HEK293 (cell line): ENCODE measurements at regions not wholly inside any gene's neighbourhood (a gene's known extent, or its start where the extent isn't known, plus 50 kb on each side); places are given as distances from the start of the nearest gene placed in this dataset.

Source experiments
- CTCF ChIA-PET: fragments of 350-600 bp; formaldehyde crosslinking; extraction: SDS; loops from one replicate; lab custom pipeline; 2021; ENCODE audit warnings: antibody characterized with exemption; lab: Yijun Ruan, JAX
- POLR2A ChIA-PET: fragments of 300-600 bp; formaldehyde crosslinking; extraction: SDS; loops from one replicate; lab custom pipeline; 2020; ENCODE audit warnings: antibody characterized with exemption, inconsistent platforms; lab: Yijun Ruan, JAX
- H3K27ac ChIP-seq: fragments of 200-500 bp; sonication (Bioruptor generic); 2 replicates; pipeline ENCODE4 v1.5.1; 2014; ENCODE audit warnings: low read depth, low read length, control low read depth, inconsistent platforms; ENCODE audit errors: extremely low read depth
- H3K36me3 ChIP-seq, 2 experiments: fragments of 200-500 bp in 1 of 2; sonication (Bioruptor generic) in 1 of 2; 1 replicate in 1 of 2; 2 replicates in 1 of 2; pipeline ENCODE4 v1.5.1; 2014 to 2017; ENCODE audit warnings: inconsistent platforms in 2 of 2, low read length in 2 of 2; ENCODE audit not compliant: control insufficient read depth in 2 of 2, insufficient read depth in 1 of 2
- H3K4me1 ChIP-seq: fragments of 200-500 bp; sonication (Bioruptor generic); 2 replicates; pipeline ENCODE4 v1.5.1; 2014; ENCODE audit warnings: mild to moderate bottlenecking, low read length, inconsistent platforms; ENCODE audit not compliant: control insufficient read depth, insufficient read depth
- H3K4me3 ChIP-seq: 2 replicates; pipeline ENCODE4 v1.5.1; 2011; ENCODE audit warnings: low read depth, mild to moderate bottlenecking, control low read depth, low read length, moderate library complexity
- H3K9me3 ChIP-seq: fragments of 200-500 bp; sonication (Bioruptor generic); 2 replicates; pipeline ENCODE4 v1.5.1; 2014; ENCODE audit warnings: low read depth, low read length, inconsistent platforms; ENCODE audit not compliant: control insufficient read depth, insufficient read depth
- EGR2 ChIP-seq: fragments of 450-650 bp; formaldehyde crosslinking; IDR thresholded peaks from 2 replicates; pipeline ENCODE4 v1.5.1; 2016; ENCODE audit warnings: low read depth, missing biosample characterization, missing genetic modification characterization
- FEZF1 ChIP-seq: fragments of 450-650 bp; formaldehyde crosslinking; IDR thresholded peaks from 2 replicates; pipeline ENCODE4 v1.5.1; 2016; ENCODE audit warnings: missing biosample characterization, missing genetic modification characterization
- GLI4 ChIP-seq: fragments of 450-650 bp; formaldehyde crosslinking; IDR thresholded peaks from 2 replicates; pipeline ENCODE4 v1.5.1; 2016; ENCODE audit warnings: missing biosample characterization, missing genetic modification characterization
- KLF9 ChIP-seq: fragments of 450-650 bp; formaldehyde crosslinking; IDR thresholded peaks from 2 replicates; pipeline ENCODE4 v1.5.1; 2016; ENCODE audit warnings: missing biosample characterization, missing genetic modification characterization, low read depth
- PRDM1 ChIP-seq: fragments of 450-650 bp; formaldehyde crosslinking; IDR thresholded peaks from 2 replicates; pipeline ENCODE4; 2016; ENCODE audit warnings: missing biosample characterization, missing genetic modification characterization
- PRDM10 ChIP-seq: fragments of 450-650 bp; formaldehyde crosslinking; IDR thresholded peaks from 2 replicates; pipeline ENCODE4 v1.5.1; 2016; ENCODE audit warnings: missing biosample characterization, missing genetic modification characterization
- SETDB1 ChIP-seq: IDR thresholded peaks from one replicate; pipeline ENCODE4 v1.6.1; 2017; ENCODE audit warnings: mild to moderate bottlenecking, low read length, moderate library complexity, mixed read lengths; ENCODE audit not compliant: insufficient read length
- SP7 ChIP-seq: fragments of 450-650 bp; formaldehyde crosslinking; IDR thresholded peaks from 2 replicates; pipeline ENCODE4 v1.5.1; 2016; ENCODE audit warnings: missing biosample characterization, missing genetic modification characterization
- TRIM28 ChIP-seq: IDR thresholded peaks from 2 replicates; pipeline ENCODE4 v1.6.1; 2011; ENCODE audit warnings: low read length, control low read depth, borderline replicate concordance
- ZNF112 ChIP-seq: fragments of 450-650 bp; formaldehyde crosslinking; IDR thresholded peaks from 2 replicates; pipeline ENCODE4 v1.5.0; 2017; ENCODE audit warnings: missing biosample characterization, missing genetic modification characterization
- ZNF184 ChIP-seq: fragments of 450-650 bp; IDR thresholded peaks from 2 replicates; pipeline ENCODE4 v1.5.1; 2018; ENCODE audit warnings: missing biosample characterization, mild to moderate bottlenecking, missing genetic modification characterization
- ZNF248 ChIP-seq: fragments of 450-650 bp; formaldehyde crosslinking; IDR thresholded peaks from 2 replicates; pipeline ENCODE4 v1.5.1; 2017; ENCODE audit warnings: missing biosample characterization, missing genetic modification characterization
- ZNF274 ChIP-seq, 2 experiments: fragments of 200-500 bp in 1 of 2; fragments of 450-650 bp in 1 of 2; sonication (Bioruptor generic) in 1 of 2; formaldehyde crosslinking in 1 of 2; IDR thresholded peaks; 2 replicates each; pipeline versions ENCODE4 v1.5.1 to v1.6.1; 2014 to 2016; ENCODE audit warnings: borderline replicate concordance in 1 of 2, inconsistent platforms in 1 of 2, low read length in 1 of 2, missing biosample characterization in 1 of 2, missing genetic modification characterization in 1 of 2
- ZNF280C ChIP-seq: fragments of 450-650 bp; formaldehyde crosslinking; IDR thresholded peaks from 2 replicates; pipeline ENCODE4 v1.5.1; 2016; ENCODE audit warnings: missing biosample characterization, missing genetic modification characterization
- ZNF324 ChIP-seq: fragments of 450-650 bp; formaldehyde crosslinking; IDR thresholded peaks from 2 replicates; pipeline ENCODE4 v1.5.1; 2016; ENCODE audit warnings: missing biosample characterization, missing genetic modification characterization
- ZNF426 ChIP-seq: fragments of 450-650 bp; formaldehyde crosslinking; IDR thresholded peaks from 2 replicates; pipeline ENCODE4 v1.5.1; 2017; ENCODE audit warnings: missing biosample characterization, missing genetic modification characterization, mild to moderate bottlenecking, inconsistent platforms, moderate library complexity
- ZNF48 ChIP-seq: fragments of 450-650 bp; formaldehyde crosslinking; IDR thresholded peaks from 2 replicates; pipeline ENCODE4 v1.5.1; 2016; ENCODE audit warnings: missing biosample characterization, missing genetic modification characterization
- ZNF514 ChIP-seq: fragments of 450-650 bp; formaldehyde crosslinking; IDR thresholded peaks from 2 replicates; pipeline ENCODE4 v1.5.1; 2016; ENCODE audit warnings: missing biosample characterization, missing genetic modification characterization
- ZNF530 ChIP-seq: fragments of 450-650 bp; formaldehyde crosslinking; IDR thresholded peaks from 2 replicates; pipeline ENCODE4 v1.5.1; 2016; ENCODE audit warnings: low read depth, missing biosample characterization, missing genetic modification characterization
- ZNF558 ChIP-seq: fragments of 450-650 bp; formaldehyde crosslinking; IDR thresholded peaks from 2 replicates; pipeline ENCODE4 v1.5.1; 2016; ENCODE audit warnings: missing biosample characterization, missing genetic modification characterization
- ZNF707 ChIP-seq: fragments of 450-650 bp; formaldehyde crosslinking; IDR thresholded peaks from 2 replicates; pipeline ENCODE4 v1.5.1; 2016; ENCODE audit warnings: missing biosample characterization, missing genetic modification characterization
- ZNF792 ChIP-seq: fragments of 450-650 bp; formaldehyde crosslinking; IDR thresholded peaks from 2 replicates; pipeline ENCODE4 v1.5.1; 2016; ENCODE audit warnings: missing biosample characterization, missing genetic modification characterization
- ZSCAN23 ChIP-seq: fragments of 450-650 bp; formaldehyde crosslinking; IDR thresholded peaks from 2 replicates; pipeline ENCODE4 v1.5.1; 2016; ENCODE audit warnings: missing biosample characterization, missing genetic modification characterization
- ZSCAN30 ChIP-seq: fragments of 450-650 bp; IDR thresholded peaks from 2 replicates; pipeline ENCODE4 v1.5.1; 2018; ENCODE audit warnings: missing biosample characterization, mild to moderate bottlenecking, missing genetic modification characterization, moderate library complexity
- TF ChIP-seq, protein P1 (sequence below): fragments of 450-650 bp; formaldehyde crosslinking; IDR thresholded peaks from 2 replicates; pipeline ENCODE4 v1.5.1; 2017; ENCODE audit warnings: missing biosample characterization, missing genetic modification characterization
- TF ChIP-seq, protein P2 (sequence below): sonication (generic); formaldehyde crosslinking; IDR thresholded peaks from 2 replicates; pipeline ENCODE4 v1.8.1; 2022; ENCODE audit warnings: mild to moderate bottlenecking, moderate library complexity, missing genetic modification reagents
- TF ChIP-seq, protein P3 (sequence below): fragments of 450-650 bp; formaldehyde crosslinking; IDR thresholded peaks from 2 replicates; pipeline ENCODE4 v1.5.1; 2017; ENCODE audit warnings: missing biosample characterization, missing genetic modification characterization

GRCh38 chr1:108051631-108052377 is 86.8 kb upstream of the VAV3 start:
- POLR2A ChIA-PET = no interaction called here
- peak; percentile 74; the same call in 1 of the 2 replicates for TF ChIP-seq TRIM28
- TF ChIP-seq ZNF274 (IDR thresholded peaks at IDR 0.05; ENCODE audit: low read length) = no peak
- no peak for TF ChIP-seq ZNF274 (tag by site-specific recombination; IDR thresholded peaks at IDR 0.05; ENCODE audit: borderline replicate concordance)
- TF ChIP-seq ZNF530 (tag by site-specific recombination) = no peak
- TF ChIP-seq PRDM10 (tag by site-specific recombination) = no peak
- TF ChIP-seq EGR2 (tag by site-specific recombination) = no peak
- no peak for TF ChIP-seq GLI4 (tag by site-specific recombination)
- TF ChIP-seq ZNF558 (tag by site-specific recombination) = no peak
- TF ChIP-seq ZNF514 = no peak
- TF ChIP-seq ZNF707 (tag by site-specific recombination) = no peak
- TF ChIP-seq, protein P1, sequence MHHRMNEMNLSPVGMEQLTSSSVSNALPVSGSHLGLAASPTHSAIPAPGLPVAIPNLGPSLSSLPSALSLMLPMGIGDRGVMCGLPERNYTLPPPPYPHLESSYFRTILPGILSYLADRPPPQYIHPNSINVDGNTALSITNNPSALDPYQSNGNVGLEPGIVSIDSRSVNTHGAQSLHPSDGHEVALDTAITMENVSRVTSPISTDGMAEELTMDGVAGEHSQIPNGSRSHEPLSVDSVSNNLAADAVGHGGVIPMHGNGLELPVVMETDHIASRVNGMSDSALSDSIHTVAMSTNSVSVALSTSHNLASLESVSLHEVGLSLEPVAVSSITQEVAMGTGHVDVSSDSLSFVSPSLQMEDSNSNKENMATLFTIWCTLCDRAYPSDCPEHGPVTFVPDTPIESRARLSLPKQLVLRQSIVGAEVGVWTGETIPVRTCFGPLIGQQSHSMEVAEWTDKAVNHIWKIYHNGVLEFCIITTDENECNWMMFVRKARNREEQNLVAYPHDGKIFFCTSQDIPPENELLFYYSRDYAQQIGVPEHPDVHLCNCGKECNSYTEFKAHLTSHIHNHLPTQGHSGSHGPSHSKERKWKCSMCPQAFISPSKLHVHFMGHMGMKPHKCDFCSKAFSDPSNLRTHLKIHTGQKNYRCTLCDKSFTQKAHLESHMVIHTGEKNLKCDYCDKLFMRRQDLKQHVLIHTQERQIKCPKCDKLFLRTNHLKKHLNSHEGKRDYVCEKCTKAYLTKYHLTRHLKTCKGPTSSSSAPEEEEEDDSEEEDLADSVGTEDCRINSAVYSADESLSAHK (tag by site-specific recombination) = no peak
- TF ChIP-seq ZNF280C (tag by site-specific recombination) = no peak
- TF ChIP-seq ZNF112 (tag by site-specific recombination) = no peak
- TF ChIP-seq ZNF184 (tag by site-specific recombination) = no peak
- no peak for TF ChIP-seq ZNF324 (tag by site-specific recombination)
- no peak for TF ChIP-seq PRDM1 (tag by site-specific recombination)
- peak; percentile 68 for TF ChIP-seq FEZF1 (tag by site-specific recombination)
- TF ChIP-seq ZNF248 (tag by site-specific recombination) = no peak
- no peak for TF ChIP-seq ZNF48
- TF ChIP-seq, protein P2, sequence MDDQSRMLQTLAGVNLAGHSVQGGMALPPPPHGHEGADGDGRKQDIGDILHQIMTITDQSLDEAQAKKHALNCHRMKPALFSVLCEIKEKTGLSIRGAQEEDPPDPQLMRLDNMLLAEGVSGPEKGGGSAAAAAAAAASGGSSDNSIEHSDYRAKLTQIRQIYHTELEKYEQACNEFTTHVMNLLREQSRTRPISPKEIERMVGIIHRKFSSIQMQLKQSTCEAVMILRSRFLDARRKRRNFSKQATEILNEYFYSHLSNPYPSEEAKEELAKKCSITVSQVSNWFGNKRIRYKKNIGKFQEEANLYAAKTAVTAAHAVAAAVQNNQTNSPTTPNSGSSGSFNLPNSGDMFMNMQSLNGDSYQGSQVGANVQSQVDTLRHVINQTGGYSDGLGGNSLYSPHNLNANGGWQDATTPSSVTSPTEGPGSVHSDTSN (CRISPR knock-in tag) = no peak
- TF ChIP-seq SP7 = peak; percentile 98
- TF ChIP-seq ZNF792 = no peak
- no peak for TF ChIP-seq ZSCAN23
- no peak for TF ChIP-seq SETDB1
- no peak for TF ChIP-seq KLF9 (tag by site-specific recombination)
- TF ChIP-seq ZNF426 (tag by site-specific recombination) = no peak
- TF ChIP-seq ZSCAN30 = no peak
- TF ChIP-seq, protein P3, sequence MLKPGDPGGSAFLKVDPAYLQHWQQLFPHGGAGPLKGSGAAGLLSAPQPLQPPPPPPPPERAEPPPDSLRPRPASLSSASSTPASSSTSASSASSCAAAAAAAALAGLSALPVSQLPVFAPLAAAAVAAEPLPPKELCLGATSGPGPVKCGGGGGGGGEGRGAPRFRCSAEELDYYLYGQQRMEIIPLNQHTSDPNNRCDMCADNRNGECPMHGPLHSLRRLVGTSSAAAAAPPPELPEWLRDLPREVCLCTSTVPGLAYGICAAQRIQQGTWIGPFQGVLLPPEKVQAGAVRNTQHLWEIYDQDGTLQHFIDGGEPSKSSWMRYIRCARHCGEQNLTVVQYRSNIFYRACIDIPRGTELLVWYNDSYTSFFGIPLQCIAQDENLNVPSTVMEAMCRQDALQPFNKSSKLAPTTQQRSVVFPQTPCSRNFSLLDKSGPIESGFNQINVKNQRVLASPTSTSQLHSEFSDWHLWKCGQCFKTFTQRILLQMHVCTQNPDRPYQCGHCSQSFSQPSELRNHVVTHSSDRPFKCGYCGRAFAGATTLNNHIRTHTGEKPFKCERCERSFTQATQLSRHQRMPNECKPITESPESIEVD (tag by site-specific recombination) = peak; percentile 19; the same call in 1 of the 2 replicates

More at GRCh38 chr1:108051631-108052377, 86.8 kb upstream of the VAV3 start:
- Histone ChIP-seq H3K9me3 (no peaks in the 10 kb centered on the region), H3K4me1 (peaks cover 5% of the 10 kb centered on the region), H3K36me3 (no peaks in the 10 kb centered on the region), H3K4me3 (no peak overlapping the region), H3K27ac (no peak overlapping the region)
- CTCF ChIA-PET = interaction anchor here (0.7 kb wide), 1 partner anchor 528 kb away, joined by 3 read pairs; no protein-coding TSS in a partner anchor
